ENCODE measurements at regions not wholly inside any gene's neighbourhood (a gene's known extent, or its start where the extent isn't known, plus 50 kb on each side); places are given as distances from the start of the nearest gene placed in this dataset.

- DNase-seq (ENCODE audit: low read depth in 4 of 4, low spot score in 3 of 4) = no peak
Measured at GRCh38 chr5:142479150-142479549, 154.3 kb upstream of the SPRY4 start.

DNA sequence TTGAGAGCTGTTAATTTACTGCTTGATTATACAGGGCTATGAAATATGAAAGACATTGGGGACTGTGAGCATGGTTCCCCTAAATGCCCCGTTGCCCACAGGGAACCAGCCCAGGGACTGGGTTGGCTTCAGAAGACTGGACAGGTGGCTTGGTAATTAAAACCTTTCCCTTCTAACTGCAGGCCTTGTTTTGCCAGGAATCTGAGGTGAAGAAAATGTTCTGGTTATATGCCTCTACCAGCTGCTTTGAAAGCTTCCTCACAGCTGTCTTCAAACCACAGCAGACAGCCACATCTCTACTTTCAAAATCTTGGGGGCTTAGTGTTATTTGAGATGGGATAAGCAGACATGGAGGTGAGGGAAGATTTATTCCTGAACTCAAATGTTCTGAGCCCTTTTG lies 153.3 kb upstream of the SPRY4 start:
- DNase-seq (ENCODE audit: low read depth in 4 of 4, low spot score in 3 of 4) = no peak

- DNase-seq (ENCODE audit: low read depth in 4 of 4, low spot score in 3 of 4) = no peak
Measured at GRCh38 chr5:142475102-142475513, 150.3 kb upstream of the SPRY4 start.

DNA sequence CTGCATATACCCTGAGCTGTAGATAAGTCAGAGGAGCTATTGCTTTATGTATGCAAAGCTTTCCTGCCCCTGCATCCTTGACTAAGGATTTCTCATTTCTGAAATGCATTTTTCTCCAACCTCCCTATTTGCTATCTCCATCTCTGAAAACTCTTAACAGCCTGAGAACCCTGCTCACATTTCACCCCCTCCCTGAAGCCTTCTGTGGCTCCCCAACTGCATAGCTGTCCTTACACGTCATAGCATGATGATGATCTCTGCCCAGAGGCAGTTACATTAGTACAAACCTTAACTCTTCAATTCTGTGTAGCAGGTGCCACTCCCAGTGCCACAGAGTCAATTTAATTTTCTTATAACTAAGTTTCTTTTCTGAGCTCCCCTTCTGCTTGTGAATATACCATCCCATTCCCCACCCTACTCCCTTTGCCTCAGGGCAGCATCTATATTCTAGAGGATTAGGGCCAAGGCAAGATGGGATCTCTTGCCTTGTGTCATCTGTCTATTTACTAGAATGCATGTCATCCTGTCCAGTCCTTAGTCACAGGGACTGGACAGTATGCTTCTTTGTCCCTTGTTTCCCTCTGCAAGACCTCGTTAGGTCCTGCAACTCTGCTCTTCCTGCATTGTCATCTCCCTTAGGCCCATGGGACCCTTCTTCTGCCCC lies 149.7 kb upstream of the SPRY4 start:
- no peak for DNase-seq (ENCODE audit: low read depth in 4 of 4, low spot score in 3 of 4)

DNA sequence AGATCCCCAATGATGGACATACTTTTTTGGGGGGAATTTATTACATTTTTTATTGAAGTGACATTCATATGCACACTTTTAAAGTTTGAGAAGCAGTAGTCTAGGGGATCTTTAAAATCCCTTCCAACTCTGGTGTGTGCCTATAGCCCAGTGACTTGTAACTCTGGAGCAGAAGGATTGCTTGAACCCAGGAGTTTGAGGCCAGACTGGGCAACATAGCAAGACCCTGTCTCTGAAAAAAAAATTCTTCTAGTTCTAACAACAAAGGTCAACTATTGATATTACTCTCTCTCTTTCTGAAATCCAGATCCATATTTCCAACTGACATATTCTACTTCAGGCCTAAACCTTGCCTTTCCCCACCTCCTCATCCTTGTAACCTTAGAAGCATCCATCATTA lies 148.2 kb upstream of the SPRY4 start:
- no peak for DNase-seq (ENCODE audit: low read depth in 4 of 4, low spot score in 3 of 4)

DNA sequence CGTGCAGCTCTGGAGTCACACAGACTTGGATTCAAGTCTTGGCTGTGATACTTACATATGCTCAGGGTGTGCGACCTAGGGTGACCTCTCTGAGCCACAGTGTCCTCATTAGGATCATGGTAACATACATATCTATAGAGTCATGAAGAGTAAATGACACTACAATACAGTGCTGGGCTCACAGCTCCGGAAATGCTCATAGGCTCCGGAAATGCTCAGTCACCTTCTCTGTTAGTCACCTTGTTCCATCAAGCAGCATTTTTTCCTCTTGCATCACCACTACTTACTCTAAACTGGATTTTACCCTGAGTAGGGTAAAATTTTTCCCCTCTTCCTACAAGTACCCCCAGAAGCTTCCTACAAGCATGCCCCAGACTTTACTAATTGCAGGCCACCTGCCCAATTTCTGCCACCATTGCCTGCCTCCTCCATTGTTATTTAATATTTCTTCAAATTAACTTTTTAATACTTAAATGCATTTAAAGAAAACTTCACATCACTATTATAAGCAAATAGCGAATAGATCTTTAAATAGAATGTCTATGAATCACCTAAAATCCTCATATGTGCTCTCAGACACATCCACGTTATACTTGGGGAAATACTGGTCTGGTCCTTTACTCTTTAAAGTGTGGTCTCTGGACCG lies 147.6 kb upstream of the SPRY4 start:
- DNase-seq (ENCODE audit: low read depth in 4 of 4, low spot score in 3 of 4) = no peak

- no peak for DNase-seq (ENCODE audit: low read depth in 4 of 4, low spot score in 3 of 4)
Measured at GRCh38 chr5:142466195-142466971, 141.6 kb upstream of the SPRY4 start.

GRCh38 chr5:142465476-142465875 lies 140.7 kb upstream of the SPRY4 start:
- no peak for DNase-seq (ENCODE audit: low read depth in 4 of 4, low spot score in 3 of 4)

- DNase-seq (ENCODE audit: low read depth in 4 of 4, low spot score in 3 of 4) = no peak
Measured at GRCh38 chr5:142463904-142464303, 139.1 kb upstream of the SPRY4 start.

DNA sequence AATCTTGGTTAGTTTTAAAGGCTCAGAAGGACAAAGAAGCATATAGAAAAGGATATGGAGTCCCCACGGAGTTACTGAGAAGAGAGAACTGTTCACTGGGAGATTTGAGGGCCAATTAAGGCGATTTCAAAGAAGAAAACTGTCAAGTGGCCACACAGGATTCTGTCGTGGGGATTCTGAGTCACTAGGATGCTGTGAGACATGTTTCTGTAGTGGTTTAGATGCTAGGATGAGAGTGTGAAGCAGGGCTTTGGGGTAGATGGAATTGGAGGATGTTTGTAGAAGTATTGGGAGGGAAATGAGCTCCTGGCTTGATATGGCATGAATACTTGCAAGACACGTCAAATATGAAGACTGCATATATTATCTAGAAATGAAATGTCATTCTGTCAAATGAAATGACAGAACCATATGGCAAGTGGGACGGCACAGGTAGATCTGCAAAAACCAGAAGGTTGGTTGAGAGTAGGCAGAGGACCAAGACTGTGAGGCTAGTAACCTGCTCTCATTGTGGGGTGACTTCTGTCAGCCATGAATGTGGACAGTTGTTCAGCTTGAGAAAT lies 136.3 kb upstream of the SPRY4 start:
- DNase-seq (ENCODE audit: low read depth in 4 of 4, low spot score in 3 of 4) = no peak

GRCh38 chr5:142459209-142459608 lies 134.4 kb upstream of the SPRY4 start:
- DNase-seq (ENCODE audit: low read depth in 4 of 4, low spot score in 3 of 4) = no peak

DNA sequence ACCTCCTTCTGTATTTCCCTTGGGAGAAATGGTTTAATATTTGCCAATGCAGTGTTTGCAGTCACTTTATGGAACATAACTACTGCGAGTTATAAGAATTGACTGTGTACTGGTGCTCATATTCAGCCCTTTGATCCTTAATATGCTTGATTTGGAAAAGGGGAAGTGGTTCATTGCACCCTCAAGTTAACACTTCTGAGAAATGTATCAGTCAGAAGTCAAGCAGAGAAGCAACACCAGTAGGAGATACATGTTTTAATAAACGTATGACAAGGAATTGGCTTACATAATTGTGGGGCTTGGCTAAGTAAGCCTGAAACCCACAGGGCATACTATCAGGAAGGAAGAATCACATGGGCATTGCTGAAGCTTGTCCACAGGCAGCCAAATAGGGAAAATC lies 131.0 kb upstream of the SPRY4 start:
- DNase-seq (ENCODE audit: low read depth in 4 of 4, low spot score in 3 of 4) = no peak

GRCh38 chr5:142453932-142454331 lies 129.1 kb upstream of the SPRY4 start:
- DNase-seq (ENCODE audit: low read depth in 4 of 4, low spot score in 3 of 4) = no peak

DNA sequence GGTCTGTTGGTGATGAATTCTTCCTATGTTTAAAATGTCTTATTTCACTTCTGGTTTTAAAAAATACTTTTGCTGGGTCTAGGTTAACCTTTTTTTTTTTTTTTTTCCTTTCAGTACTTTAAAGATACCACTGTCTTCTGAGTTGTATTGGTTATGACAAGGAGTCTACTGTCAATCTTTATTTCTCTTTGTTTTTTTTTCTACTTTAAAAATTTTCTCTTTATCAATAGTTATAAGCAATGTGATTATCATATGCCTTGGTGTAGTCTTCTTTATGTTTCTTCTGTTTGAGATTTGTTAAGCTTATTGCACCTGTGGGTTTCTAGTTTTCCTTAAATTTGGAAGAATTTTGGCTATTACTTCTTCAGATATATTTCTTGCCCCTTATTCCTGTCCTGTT lies 125.6 kb upstream of the SPRY4 start:
- no peak for DNase-seq (ENCODE audit: low read depth in 4 of 4, low spot score in 3 of 4)

GRCh38 chr5:142447887-142448286 lies 123.1 kb upstream of the SPRY4 start:
- no peak for DNase-seq (ENCODE audit: low read depth in 4 of 4, low spot score in 3 of 4)

DNA sequence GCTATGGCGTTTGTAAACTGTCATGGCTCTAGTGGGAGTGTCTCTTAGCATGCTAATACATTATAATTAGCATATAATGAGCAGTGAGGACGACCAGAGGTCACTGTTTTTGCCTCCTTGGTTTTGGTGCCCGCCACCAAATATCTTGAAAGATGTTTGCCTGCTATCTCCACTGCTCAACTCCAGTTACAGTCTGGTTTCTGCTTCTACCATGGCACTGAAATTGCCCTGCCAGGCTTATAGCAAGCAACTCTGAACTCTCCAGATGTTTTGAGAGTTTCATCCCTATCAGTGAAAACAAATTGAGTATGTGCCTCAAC lies 122.1 kb upstream of the SPRY4 start:
- no peak for DNase-seq (ENCODE audit: low read depth in 4 of 4, low spot score in 3 of 4)

- no peak for DNase-seq (ENCODE audit: low read depth in 4 of 4, low spot score in 3 of 4)
Measured at GRCh38 chr5:142446131-142446959, 121.5 kb upstream of the SPRY4 start.

GRCh38 chr5:142445266-142445665 lies 120.4 kb upstream of the SPRY4 start:
- no peak for DNase-seq (ENCODE audit: low read depth in 4 of 4, low spot score in 3 of 4)

- no peak for DNase-seq (ENCODE audit: low read depth in 4 of 4, low spot score in 3 of 4)
Measured at GRCh38 chr5:142441616-142442015, 116.8 kb upstream of the SPRY4 start.

DNA sequence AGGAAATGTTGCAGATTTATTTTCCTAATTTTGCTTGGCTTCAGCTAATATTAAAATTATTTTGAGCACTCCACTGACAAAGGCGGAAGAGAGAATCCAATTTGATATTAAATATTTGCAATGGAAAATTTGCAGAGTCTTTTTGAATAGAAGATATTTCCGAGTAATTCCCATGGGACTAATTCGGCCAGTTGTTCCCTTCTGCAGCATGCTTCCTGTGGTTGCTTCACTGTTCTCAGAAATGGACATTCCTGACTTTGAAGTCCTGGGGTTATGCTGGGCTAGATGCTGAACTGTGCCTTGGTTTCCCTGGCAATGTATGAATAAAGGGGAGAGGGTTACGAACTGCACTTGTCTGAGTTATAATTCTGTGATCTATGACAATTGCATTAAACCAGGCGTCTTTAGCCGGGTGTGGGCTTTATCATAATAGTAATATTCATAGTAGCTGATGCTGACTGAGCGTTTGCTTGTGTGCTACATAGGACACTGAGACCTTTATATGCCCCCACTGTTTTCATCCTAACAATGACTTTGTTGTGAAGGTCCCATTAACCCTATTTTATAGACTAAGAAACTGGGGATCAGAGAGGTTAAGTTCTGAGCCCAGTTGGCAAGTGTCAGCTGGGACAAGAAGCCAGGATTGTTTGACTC lies 114.5 kb upstream of the SPRY4 start:
- DNase-seq (ENCODE audit: low read depth in 4 of 4, low spot score in 3 of 4) = no peak

Data from right renal pelvis (tissue), 4 donors.